Suprapubic skin (tissue), 4 donors: ENCODE measurements at regions not wholly inside any gene's neighbourhood (a gene's known extent, or its start where the extent isn't known, plus 50 kb on each side); places are given as distances from the start of the nearest gene placed in this dataset.

Experiments used
- DNase-seq, 2 donors: peaks; one replicate each; pipeline ENCODE4 v3.0.0-alpha.2; 2019; ENCODE audit warnings: low spot score in 2 of 2
- H3K27ac ChIP-seq: fragments of 200-600 bp; sonication (generic); one replicate; pipeline ENCODE4 v1.5.1; 2019
- H3K27me3 ChIP-seq: fragments of 200-600 bp; sonication (generic); one replicate; pipeline ENCODE4 v1.5.1; 2019
- H3K36me3 ChIP-seq: fragments of 200-600 bp; sonication (generic); one replicate; pipeline ENCODE4 v1.5.1; 2019
- H3K4me1 ChIP-seq: fragments of 200-600 bp; sonication (generic); one replicate; pipeline ENCODE4 v1.5.1; 2019
- H3K4me3 ChIP-seq: fragments of 200-600 bp; sonication (generic); one replicate; pipeline ENCODE4 v1.5.1; 2019; ENCODE audit warnings: mild to moderate bottlenecking
- H3K9me3 ChIP-seq: fragments of 200-600 bp; sonication (generic); one replicate; pipeline ENCODE4 v1.5.1; 2019
- EP300 ChIP-seq: sonication (generic); formaldehyde crosslinking; IDR thresholded peaks from one replicate; pipeline ENCODE4 v1.6.1; 2017; ENCODE audit warnings: antibody characterized with exemption
- POLR2A ChIP-seq, 2 donors: fragments of 450-650 bp; IDR thresholded peaks; one replicate each; pipeline ENCODE4 v1.6.1; 2017; ENCODE audit warnings: antibody characterized with exemption in 2 of 2, mild to moderate bottlenecking in 2 of 2, moderate library complexity in 2 of 2
- POLR2AphosphoS5 ChIP-seq, 3 donors: sonication (generic); formaldehyde crosslinking; IDR thresholded peaks; one replicate each; pipeline ENCODE4 v1.6.1; 2017; ENCODE audit warnings: antibody characterized with exemption in 3 of 3
- WGBS: methylation state at CpG from one replicate; pipeline ENCODE4 v1.1.5; 2018; 5-methylcytosine and 5-hydroxymethylcytosine counted together
- TF ChIP-seq, protein P1 (sequence below), 2 donors: fragments of 200-600 bp in 1 of 2; fragments of 450-650 bp in 1 of 2; sonication (generic) in 1 of 2; IDR thresholded peaks; one replicate each; pipeline ENCODE4 v1.5.1; 2016 to 2019; ENCODE audit warnings: antibody characterized with exemption in 2 of 2, mild to moderate bottlenecking in 1 of 2, moderate library complexity in 1 of 2

- 57% methylated on average over 1 of the region's 1 CpG for WGBS
- H3K9me3 ChIP-seq: no peaks in the 10 kb centered on the region
- H3K4me1 ChIP-seq: no peaks in the 10 kb centered on the region
- TF ChIP-seq, protein P1, sequence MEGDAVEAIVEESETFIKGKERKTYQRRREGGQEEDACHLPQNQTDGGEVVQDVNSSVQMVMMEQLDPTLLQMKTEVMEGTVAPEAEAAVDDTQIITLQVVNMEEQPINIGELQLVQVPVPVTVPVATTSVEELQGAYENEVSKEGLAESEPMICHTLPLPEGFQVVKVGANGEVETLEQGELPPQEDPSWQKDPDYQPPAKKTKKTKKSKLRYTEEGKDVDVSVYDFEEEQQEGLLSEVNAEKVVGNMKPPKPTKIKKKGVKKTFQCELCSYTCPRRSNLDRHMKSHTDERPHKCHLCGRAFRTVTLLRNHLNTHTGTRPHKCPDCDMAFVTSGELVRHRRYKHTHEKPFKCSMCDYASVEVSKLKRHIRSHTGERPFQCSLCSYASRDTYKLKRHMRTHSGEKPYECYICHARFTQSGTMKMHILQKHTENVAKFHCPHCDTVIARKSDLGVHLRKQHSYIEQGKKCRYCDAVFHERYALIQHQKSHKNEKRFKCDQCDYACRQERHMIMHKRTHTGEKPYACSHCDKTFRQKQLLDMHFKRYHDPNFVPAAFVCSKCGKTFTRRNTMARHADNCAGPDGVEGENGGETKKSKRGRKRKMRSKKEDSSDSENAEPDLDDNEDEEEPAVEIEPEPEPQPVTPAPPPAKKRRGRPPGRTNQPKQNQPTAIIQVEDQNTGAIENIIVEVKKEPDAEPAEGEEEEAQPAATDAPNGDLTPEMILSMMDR (IDR thresholded peaks at IDR 0.05): no peak
- TF ChIP-seq POLR2AphosphoS5 (IDR thresholded peaks at IDR 0.05): no peak
- no peak for TF ChIP-seq POLR2A (IDR thresholded peaks at IDR 0.05)
- TF ChIP-seq EP300: no peak
- H3K27me3 ChIP-seq: no peaks in the 10 kb centered on the region
- no peak overlapping the region for H3K27ac ChIP-seq
- no peaks in the 10 kb centered on the region for H3K36me3 ChIP-seq
- no peak for DNase-seq
- no peak overlapping the region for H3K4me3 ChIP-seq
Measured at GRCh38 chr1:99086057-99086456, 81.4 kb upstream of the PLPPR5 start.

GRCh38 chr1:99098589-99098988, 93.9 kb upstream of the PLPPR5 start:
- no peaks in the 10 kb centered on the region for H3K27me3 ChIP-seq
- no peaks in the 10 kb centered on the region for H3K4me1 ChIP-seq
- H3K27ac ChIP-seq: no peak overlapping the region
- WGBS: 85% methylated on average over 1 of the region's 1 CpG
- H3K4me3 ChIP-seq: no peak overlapping the region
- no peak for DNase-seq
- TF ChIP-seq EP300 (no peak), POLR2AphosphoS5 (IDR thresholded peaks at IDR 0.05) (no peak), POLR2A (IDR thresholded peaks at IDR 0.05) (no peak)
- TF ChIP-seq, protein P1 (IDR thresholded peaks at IDR 0.05): no peak
- no peaks in the 10 kb centered on the region for H3K36me3 ChIP-seq
- H3K9me3 ChIP-seq: peaks cover 5% of the 10 kb centered on the region

DNA sequence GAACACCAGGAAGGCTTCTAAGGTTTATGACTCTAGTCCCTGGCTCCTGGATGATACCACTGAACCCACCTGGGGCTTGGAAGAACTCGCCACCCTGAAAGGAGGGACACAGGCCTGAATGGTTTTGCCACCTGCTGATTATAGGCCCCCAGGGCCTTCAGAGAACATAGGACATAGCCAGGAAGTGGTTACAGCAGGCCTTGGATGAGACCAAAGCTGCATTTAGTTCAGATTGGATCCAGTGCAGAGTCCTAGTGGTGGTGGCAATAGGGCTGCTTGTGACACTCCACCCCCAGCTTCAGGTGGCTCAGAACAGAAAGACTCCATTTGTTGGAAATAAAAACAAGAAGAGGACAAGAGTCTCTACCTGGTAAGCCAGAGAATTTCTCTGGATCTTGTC, 101.6 kb upstream of the PLPPR5 start:
- no peaks in the 10 kb centered on the region for H3K36me3 ChIP-seq
- no peaks in the 10 kb centered on the region for H3K4me1 ChIP-seq
- WGBS: 80% methylated on average over 1 of the region's 1 CpG
- H3K27me3 ChIP-seq: no peaks in the 10 kb centered on the region
- DNase-seq: no peak
- no peaks in the 10 kb centered on the region for H3K9me3 ChIP-seq
- H3K4me3 ChIP-seq: no peak overlapping the region
- no peak overlapping the region for H3K27ac ChIP-seq
- TF ChIP-seq EP300: no peak
- TF ChIP-seq POLR2AphosphoS5 (IDR thresholded peaks at IDR 0.05): no peak
- TF ChIP-seq, protein P1 (IDR thresholded peaks at IDR 0.05): no peak
- no peak for TF ChIP-seq POLR2A (IDR thresholded peaks at IDR 0.05)

GRCh38 chr1:99107680-99108079, 103.0 kb upstream of the PLPPR5 start:
- WGBS: 56% methylated on average over 7 of the region's 7 CpGs
- H3K27ac ChIP-seq: no peak overlapping the region
- no peaks in the 10 kb centered on the region for H3K27me3 ChIP-seq
- H3K4me1 ChIP-seq: no peaks in the 10 kb centered on the region
- no peak overlapping the region for H3K4me3 ChIP-seq
- DNase-seq: no peak
- TF ChIP-seq, protein P1 (IDR thresholded peaks at IDR 0.05): no peak
- TF ChIP-seq EP300: no peak
- no peak for TF ChIP-seq POLR2AphosphoS5 (IDR thresholded peaks at IDR 0.05)
- no peak for TF ChIP-seq POLR2A (IDR thresholded peaks at IDR 0.05)
- no peaks in the 10 kb centered on the region for H3K9me3 ChIP-seq
- H3K36me3 ChIP-seq: no peaks in the 10 kb centered on the region

- H3K4me3 ChIP-seq: no peak overlapping the region
- 75% methylated on average over 6 of the region's 6 CpGs for WGBS
- H3K4me1 ChIP-seq: no peaks in the 10 kb centered on the region
- H3K9me3 ChIP-seq: no peaks in the 10 kb centered on the region
- no peak overlapping the region for H3K27ac ChIP-seq
- TF ChIP-seq POLR2AphosphoS5 (IDR thresholded peaks at IDR 0.05) (no peak), POLR2A (IDR thresholded peaks at IDR 0.05) (no peak)
- no peak for DNase-seq
- no peaks in the 10 kb centered on the region for H3K36me3 ChIP-seq
- H3K27me3 ChIP-seq: no peaks in the 10 kb centered on the region
Measured at GRCh38 chr1:99110140-99111041, 105.7 kb upstream of the PLPPR5 start.
